RPMI7951 (cell line): ENCODE measurements at regions not wholly inside any gene's neighbourhood (a gene's known extent, or its start where the extent isn't known, plus 50 kb on each side); places are given as distances from the start of the nearest gene placed in this dataset.
A peak's percentile ranks its signal among the peaks of the same experiment; 100 is the strongest.

Source experiments
- DNase-seq: peaks from one replicate; pipeline ENCODE4 v3.0.0-alpha.2; 2012; ENCODE audit warnings: low read depth

DNA sequence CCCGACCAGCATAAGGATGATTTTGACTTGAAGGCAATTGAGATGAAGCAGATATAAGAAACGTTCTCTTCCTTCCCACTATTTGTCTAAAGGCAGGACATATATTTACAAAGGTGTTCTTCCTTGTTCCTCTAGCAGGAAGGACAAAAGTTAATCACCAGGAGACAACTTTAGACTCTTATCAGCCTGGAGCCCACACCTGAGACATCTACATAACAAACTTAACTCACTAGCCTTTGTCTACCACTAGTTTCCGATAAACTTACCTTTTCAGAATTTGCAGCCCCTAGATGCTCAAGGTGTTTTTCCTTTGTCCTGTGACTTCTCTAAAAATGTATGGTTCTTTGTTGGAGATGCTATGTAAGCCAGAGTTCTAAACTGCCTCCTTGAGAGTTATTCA lies 1047.8 kb upstream of the NXPH2 start:
- DNase-seq, result no peak

DNA sequence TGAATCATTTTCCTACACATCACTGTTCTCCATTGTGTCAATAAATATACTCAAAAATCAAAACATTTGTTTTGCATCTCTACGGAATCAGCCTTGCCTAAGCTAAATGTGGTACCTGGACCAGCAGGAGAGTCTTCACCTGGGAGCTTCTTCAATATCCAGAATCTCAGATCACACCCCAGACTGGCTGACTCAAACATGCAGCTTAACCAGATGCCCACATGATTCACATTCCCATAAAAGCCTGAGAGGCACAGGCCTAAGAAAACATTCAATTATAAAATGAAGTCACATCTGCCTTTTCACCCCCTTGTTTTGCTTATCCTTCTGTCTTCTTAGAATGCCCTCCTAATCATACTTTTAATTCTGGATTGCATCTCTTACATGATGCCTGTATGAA lies 1045.5 kb upstream of the NXPH2 start:
- no peak for DNase-seq

DNA sequence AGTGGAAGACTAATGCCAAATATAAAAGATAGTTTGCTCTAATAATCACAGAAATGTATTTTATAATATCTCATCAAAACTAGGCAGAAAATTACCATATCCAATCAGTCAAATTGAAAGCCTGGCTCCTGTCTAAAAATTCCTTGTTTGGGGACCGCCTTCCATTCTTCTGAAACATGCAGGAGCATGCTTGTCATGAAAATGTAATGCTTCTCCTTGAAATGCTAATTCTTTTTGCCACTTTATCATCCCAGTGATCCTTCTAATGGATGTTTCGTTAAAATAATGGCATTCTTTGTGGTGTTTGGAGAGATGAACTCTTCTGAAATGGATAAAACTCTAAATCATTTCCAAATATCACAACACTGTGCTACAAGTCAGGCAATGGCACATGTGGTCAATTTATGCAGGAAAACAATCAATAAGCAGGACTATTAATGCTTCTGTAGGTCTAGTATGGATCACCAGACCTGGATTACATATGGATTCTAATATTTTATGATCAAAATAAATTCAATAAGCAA lies 1039.1 kb upstream of the NXPH2 start:
- DNase-seq, result no peak

DNA sequence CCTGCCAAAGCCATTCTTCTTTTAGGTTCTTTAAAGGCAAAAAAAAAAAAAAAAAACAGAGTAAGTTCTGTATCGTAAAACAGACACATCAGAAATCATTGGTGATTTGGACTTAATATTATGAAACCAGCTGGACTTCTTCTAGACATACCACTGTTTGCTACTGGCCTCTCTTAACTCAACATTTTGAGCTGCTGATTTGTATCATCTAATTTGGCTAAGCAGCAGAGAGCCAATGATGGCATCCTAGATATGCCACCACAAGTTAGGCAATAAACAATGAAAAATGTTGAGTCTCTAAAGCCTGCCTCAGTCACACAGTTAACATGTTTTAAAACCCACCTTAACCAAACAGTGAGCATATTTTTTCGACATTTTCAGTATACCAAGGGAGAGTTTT lies 1034.3 kb upstream of the NXPH2 start:
- DNase-seq, result no peak

DNA sequence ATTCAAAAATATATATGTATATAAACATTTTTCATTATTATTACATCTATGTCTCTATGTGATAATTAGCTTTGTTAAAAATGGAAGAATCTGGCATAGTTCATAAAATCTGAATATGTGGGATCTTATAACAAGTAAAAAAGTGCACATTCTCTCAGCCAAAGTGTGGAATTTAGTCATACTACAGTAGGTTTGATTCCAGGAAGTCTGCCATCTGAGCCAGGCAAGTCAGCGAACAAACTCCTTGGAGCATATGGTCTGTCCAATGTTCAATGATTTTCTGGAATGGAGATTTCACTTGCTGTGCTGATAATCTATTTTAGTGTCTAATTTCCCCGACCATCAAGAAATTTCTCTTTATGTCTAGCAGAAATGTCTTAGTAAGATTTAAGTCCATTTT lies 1033.2 kb upstream of the NXPH2 start:
- DNase-seq, result no peak

DNA sequence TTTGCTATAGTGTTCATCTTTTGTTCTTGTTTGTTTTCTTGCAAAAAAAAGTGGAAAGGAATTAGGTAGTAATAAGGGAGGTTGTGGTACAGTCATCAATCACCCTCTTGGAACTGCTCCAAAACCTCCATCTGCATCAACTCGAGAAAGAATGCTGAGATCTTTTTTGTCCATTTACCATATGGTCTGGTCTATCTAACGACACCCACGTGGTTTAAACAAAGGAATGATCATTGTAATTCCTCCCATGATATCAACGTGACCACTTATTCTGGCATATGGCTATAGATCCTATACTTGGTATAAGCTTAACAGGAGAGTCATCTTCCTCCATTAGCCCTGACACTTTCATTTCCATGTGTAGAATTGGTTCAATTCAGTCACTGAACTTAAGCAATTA lies 1025.3 kb upstream of the NXPH2 start:
- DNase-seq, result no peak

DNA sequence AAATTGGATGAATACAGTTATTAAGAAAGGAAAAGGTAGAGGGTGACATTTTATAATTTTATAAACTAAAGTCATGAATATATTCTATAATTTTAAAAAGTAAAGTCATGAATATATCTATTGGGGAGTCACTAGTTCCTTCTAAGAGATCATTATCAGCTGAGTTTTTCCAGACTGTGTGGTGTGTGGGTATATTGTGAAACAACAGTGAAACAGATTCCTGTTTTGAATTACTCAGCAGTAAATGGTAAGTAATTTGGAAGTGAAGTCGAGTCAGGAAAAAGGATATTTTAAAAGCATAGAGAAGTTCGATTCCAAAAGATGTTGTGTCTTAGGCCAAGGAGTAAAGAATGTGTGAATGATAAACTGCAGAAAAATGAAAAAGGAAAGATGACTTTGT lies 1018.2 kb upstream of the NXPH2 start:
- DNase-seq, result no peak

DNA sequence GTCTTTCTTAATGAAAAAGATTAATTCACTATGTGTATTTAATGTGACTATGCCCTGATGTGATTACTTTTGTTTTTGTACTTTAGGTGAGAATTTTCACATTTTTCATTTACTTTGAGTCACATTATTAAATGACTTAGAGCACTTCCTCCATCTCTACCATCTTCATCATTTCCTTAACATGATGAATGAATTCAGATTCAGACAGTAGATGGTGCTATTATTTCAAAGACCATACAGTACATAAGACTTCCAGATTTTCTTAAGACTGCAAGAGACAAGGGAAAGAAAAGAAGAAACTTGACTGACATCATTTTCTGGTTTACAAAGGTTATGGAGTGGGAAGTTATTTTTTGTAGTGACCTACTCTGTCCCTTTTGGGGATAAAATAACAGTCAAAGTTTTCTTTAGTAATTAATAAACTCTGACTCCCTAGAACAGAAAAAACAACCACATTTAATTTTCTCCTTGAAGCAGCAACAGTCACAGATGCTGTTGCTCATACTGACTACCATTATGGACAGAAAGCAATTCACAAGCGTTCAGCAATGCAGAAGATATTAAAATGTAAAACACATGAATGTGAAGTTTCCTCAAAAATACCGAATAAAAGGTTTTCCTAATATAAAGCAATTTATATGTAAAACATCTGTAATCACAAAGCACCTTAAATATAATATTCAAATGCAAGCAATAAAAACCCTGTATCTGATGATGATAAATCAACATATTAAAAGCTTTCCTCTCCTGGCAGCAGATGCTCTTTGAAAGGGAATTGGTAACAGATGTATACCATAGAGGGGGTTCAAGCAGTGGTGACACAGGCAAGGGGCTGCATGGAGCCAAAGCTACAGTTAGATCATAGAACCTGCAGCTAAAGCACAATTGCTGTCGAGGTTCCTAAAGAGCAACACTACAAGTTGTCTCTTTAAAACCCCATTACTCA lies 1010.9 kb upstream of the NXPH2 start:
- peak; percentile 1 for DNase-seq

DNA sequence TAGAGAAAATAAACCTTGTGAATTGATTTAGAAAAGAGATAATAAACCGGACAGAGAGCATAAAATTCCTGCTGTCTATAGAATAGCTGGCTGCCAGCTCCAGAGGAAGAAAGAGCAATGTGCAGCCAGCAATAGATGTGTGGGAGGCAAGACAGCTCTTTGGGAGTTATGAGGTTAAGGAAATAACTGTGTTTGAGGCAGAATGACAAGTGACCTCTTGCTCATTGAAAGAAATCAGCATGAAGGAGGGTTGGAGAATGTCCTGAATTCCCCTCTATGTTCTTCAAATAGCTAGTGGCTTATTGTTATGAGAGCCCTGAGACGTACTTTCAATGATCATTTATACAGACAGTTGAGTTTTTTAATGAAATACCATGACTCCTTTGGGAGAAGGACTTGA lies 1009.9 kb upstream of the NXPH2 start:
- DNase-seq, result no peak

DNA sequence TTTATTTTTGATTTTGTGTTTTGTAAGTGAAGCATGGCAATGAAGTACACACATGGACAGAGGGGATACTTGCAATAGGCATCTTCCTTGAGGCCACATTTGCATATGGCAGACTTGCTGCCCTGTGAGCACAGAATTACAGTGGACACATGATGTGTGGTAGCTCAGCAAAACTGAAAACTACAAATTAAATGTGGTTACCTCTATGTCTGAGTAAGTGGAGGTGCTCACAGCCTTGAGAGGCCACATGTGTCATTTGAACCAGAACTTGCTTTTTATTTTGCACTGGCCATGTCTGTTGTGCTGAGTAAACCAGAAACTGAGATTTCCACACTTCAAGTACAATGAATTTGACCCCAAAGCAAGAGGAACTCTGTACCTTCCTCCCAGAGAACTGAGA lies 998.5 kb upstream of the NXPH2 start:
- no peak for DNase-seq

DNA sequence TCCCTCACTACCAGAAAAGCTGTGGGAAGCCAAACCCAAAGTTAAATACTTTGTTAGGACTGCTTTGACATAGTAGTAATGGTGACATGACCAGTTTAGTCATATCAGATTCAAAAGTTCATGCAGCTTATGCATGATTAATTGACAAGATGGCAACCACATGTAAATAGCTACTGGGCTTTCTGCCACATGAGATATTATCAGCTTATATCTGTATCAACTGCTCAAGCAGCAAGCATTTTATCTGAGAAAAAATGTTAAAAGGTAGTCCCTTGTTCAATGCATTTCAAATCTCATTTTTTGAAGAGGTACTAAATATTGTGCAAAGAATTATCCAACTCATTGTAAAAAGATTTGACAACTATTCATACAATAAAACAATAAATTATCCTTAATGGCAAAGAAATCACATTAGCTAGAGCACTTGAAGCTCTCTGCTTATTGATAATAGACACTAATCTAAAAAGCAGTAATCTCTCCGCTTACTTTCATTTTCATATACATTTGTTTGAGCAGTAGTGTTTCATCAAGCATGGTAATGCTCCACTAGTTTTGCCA lies 993.6 kb upstream of the NXPH2 start:
- no peak for DNase-seq

DNA sequence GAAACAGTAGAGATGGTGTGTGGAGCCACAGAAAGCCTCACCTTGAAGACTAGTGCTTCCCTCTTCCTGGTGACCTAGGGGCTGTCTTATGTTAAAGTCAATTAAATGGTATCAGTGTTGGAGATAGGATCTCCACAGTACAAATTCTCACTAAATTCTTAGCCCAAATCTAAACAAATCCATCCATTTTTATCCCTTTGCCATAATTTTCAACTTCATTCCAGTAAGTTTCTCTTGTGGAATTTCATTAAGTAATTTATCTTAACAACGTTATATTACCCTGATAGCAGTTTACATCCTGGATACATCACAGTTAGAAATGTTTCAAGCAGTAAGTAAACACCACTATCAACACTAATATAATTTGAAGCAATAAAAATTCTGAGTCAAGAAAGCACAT lies 989.4 kb upstream of the NXPH2 start:
- no peak for DNase-seq

DNA sequence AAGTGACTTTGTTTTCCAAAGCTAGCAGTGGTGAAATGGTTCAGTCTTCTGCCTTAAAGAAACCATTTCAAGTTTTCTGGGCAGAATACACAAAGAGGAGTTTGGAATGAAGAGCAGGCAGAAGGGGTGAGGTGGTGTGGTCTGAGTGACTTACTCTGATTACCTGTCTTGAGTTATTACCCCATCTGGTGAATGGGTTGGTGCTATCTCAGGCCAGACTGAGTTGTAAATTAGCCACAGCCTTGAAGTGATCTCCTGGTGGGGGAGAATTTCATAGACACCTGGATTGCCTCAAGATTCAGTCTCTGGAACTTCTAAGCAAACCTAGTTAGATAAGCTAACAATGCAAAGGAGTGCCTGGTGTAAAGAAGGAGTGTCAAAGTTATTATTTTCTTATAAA lies 983.5 kb upstream of the NXPH2 start:
- DNase-seq, result no peak

DNA sequence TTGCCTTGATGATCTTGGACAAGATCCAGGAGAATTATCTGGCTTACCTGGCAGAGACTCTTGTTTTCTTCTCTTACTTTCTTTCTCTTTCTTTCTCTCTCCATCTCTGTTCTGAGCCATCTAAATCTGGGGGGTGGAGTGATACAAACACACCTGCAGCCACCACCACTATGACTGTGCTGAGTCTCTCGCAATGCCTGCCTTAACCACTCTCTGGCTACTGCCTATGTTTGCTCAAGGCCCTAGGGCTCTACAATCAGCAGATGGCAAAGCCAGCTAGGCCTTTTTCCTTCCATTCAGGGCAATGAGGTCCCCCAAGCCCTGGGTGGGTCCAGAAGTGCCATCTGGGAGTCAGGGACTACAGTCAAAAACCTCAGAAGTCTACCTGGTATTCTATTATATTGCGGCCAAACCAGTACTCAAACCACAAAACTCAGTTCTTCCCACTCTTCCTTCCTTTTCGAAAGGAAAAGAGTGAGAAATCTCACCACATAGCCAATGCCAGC lies 978.9 kb upstream of the NXPH2 start:
- no peak for DNase-seq

DNA sequence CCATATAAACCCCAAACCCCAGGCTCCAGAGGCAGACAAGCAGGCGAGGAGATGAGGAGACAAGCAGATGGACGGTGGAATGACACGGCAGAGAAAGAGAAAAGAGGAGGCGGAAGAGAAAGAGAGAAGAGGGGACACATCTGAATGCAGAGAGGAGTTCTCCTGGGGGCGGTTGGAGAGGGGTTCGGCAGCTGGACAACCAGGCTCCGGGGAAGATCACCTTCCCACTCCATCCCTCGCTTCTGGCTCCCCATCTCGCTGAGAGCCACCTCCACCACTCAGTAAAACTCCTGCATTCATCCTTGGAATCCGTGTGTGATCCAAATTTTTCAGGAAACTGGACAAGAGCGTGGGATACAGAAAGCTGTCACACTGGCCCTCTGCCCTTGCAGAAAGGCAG lies 966.7 kb upstream of the NXPH2 start:
- no peak for DNase-seq

DNA sequence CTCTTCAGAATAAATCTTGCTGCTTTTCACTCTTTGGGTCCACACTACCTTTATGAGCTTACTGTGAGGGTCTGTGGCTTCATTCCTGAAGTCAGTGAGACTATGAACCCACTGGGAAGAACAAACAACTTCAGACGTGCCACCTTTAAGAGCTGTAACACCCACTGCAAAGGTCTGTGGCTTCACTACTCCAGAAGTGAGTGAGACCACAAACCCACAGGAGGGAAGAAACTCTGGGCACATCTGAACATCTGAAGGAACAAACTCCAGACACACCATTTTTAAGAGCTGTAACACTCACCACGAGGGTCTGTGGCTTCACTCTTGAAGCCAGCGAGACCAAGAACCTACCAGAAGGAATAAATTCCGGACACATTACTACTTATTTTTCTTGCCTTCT lies 964.1 kb upstream of the NXPH2 start:
- no peak for DNase-seq

DNA sequence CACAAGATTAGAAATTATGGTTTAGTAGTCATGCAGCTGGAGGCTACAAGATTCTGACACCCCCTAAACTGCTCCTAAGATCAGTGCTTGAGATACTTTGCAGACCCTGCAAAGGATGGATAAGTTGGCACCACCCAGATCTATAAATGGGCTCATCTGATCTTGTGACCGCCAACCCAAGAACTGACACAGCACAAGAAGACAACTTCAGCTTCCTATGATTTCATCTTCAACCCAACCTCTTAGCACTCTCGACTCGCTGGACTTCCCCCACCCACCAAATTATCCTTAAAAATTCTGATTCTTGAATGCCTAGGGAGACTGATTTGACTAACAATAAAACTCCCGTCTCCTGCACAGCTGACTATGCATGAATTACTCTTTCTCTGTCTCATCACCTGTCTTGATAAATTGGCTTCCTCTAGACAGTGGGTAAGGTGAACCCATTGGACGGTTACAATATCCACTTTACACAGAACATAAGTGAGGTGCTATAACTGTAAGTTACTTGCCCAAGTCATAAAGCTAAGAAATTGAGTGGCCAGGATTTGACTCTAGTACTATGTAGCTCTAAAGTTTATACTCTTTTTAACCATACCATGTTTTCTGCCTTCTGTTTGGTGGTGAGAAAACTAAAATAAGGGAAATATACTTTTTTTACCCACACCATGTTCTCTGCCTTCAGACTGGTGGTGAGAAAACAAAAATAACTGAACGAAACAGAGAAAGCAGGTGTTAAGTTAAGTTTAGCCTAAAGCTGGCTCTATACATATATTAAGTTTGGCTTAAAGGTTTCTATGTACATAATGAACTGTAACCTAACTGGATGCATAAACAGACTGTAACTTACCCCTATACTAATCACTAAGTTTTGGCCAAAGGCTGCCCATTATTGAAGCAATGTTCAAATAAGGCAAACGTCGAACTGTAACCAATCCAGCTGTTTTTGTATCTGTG lies 962.3 kb upstream of the NXPH2 start:
- DNase-seq, result no peak

DNA sequence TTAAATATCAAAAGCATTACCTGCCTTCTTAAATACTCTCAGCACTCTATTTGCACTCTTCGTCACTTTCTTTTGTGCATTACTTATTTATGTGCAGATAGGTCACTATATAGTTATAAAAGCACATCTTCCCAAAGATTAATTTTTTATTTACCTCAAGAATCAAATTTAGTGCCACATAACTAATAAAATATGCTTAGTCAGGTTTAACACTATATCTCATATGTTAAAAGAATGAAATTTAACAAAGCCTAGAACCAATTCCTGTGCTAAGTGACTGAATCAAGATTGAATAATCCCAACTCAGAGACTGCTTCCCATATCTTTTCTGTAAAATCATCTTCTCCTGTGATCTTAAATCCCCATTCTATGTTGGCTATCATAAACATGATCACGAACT lies 957.5 kb upstream of the NXPH2 start:
- DNase-seq, result no peak

DNA sequence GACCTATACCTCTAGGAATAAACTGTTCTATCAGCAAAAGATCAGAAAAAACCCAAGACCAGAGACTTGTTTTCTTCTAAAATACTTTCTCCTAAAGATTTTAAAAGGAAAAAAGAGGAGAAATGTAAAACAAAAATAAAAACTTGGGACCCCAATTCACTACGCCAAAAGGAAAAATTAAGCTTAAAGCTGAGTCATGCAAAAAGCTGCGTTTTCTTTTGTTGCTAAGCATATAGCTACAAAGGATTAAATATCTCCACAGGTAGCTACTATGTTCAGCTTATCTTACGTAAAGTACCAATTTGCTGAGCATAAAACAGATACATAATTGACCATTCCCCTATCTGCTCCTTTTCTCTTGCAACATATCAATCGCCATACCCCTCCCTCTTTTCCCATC lies 950.0 kb upstream of the NXPH2 start:
- no peak for DNase-seq

DNA sequence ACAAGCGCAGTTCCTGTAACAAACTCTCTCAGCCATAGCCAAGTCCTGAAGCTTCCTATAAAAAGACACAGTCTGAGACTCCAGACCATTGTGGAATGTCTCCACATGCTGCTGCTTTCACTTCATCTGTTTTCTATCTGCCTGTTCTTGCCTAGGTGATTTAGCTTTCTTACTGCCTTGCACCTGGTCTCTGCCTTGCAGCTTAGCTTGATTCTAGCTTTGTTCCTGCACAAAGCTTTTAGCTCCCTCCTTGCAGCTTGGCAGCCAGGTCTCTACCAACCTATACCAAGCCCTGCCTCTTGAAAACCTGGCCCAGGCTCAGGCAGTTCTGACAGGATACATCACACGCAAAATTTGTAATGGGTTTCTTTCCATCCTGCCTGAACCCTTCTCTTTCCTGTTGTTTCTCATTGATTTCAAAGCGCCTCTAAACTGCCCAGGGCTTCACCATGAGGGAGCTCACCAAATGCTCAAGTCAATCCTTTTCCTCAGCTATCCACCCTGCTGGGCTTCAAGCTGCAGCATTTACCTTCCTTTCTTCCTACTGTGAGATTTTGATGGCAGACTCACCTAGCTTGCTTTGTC lies 941.3 kb upstream of the NXPH2 start:
- no peak for DNase-seq

DNA sequence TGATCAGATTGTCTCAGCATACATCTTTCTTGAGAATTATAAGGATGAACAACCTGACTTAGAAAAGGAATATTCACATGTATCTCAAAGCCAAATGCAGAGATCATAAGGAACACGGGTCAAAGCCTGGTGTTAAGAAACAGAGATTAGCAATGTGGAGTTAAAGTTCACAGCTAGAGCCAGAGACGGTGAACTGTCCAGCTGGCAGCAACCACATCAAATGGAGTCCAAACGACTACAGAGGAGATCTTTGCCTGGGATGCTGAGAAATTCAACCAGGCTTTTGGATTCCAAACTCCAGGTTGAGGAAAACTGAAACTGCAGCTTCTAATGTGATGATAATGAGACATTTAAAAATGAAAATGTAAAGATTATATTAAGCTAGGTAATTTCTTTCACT lies 939.9 kb upstream of the NXPH2 start:
- no peak for DNase-seq

DNA sequence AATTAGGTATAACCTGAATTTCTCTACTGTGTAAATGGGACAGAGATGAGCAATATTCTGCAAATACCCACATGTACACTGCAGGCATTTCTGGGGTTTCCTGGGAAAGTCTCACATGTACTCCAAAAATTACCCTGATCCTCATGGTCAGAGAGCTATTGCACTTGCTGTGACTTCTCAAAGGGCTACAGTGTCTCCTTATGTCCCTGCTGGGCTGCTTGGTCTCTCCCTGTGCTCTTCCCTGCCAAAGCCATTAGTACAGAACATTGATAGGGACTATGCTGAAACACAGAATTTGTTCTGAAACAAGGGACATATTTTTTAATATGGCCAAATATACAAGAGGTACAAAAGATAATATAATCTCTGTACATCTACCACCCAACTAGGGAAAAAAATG lies 924.4 kb upstream of the NXPH2 start:
- no peak for DNase-seq
